ENCODE measurements at regions not wholly inside any gene's neighbourhood (a gene's known extent, or its start where the extent isn't known, plus 50 kb on each side); places are given as distances from the start of the nearest gene placed in this dataset.
"Not testable (repeated sequence)": the region's sequence is repeated elsewhere in the genome, so short reads cannot be mapped to it uniquely, and the experiment has no call there.

GRCh38 chr6:119791736-119792135 lies 442.2 kb upstream of the MAN1A1 start:
- no peak for DNase-seq

DNA sequence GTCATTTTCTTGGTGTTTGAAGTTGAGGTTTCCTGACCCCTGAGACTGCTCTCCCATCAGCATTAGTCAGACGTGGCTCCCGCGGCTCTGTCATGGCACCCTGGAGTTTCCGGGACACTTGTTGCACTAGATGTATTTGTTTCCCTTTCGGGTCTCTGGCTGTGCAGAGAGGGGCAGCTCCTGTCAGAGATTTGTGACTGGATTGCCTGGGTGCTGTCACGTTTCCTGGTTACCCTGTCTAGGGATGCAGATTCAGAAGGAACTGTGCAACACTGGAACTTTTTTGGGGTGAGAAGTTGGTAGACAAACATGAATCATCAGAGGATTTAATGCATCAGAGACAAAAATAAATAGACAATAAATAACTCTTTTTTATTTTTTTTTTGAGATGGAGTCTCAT lies 431.8 kb upstream of the MAN1A1 start:
- DNase-seq = no peak

GRCh38 chr6:119768201-119768600 lies 418.6 kb upstream of the MAN1A1 start:
- DNase-seq = no peak

GRCh38 chr6:119764927-119765681 lies 415.5 kb upstream of the MAN1A1 start:
- DNase-seq = no peak

- DNase-seq = no peak
These were observed 410.5 kb upstream of the MAN1A1 start for GRCh38 chr6:119760046-119760445.

DNA sequence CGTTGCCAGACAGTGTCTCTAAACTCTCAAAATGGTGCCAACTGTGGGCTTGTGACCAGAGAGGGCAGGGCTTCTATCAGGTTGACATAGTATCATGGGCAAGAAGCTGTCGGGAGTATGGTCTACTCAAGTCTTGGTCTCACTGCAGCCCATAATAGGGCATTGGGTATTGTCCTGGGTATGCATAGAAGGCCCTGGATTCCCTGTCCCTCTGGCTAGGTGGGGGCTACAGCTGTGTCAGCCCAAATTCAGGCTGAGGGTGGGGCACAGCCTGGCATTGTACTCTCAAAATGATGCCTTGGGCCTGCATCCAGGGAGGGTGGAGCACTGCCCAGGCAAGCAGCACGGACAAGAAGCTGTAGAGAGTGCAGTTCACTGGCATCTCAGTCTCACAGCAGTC lies 408.8 kb upstream of the MAN1A1 start:
- DNase-seq = no peak

- no peak for DNase-seq
These were observed 407.9 kb upstream of the MAN1A1 start for GRCh38 chr6:119757467-119757866.

DNA sequence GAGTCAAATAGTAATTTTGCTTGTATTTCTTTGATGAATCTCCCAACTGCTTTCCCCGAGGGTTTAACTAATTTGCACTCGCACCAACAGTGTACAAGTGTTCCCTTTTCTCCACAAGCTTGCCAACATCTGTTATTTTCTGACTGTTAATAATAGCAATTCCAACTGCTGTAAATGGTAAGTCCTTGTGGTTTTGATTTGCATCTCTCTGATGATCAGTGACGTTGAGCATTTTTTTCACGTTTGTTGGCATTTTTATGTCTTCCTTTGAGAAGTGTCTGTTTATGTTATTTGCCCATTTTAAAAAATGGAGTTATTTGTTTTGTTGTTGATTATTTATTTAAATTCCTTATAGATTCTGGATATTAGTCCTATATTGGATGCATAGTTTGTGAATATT lies 399.8 kb upstream of the MAN1A1 start:
- DNase-seq = no peak

- DNase-seq = not testable (repeated sequence)
These were observed 399.0 kb upstream of the MAN1A1 start for GRCh38 chr6:119748535-119748934.

DNA sequence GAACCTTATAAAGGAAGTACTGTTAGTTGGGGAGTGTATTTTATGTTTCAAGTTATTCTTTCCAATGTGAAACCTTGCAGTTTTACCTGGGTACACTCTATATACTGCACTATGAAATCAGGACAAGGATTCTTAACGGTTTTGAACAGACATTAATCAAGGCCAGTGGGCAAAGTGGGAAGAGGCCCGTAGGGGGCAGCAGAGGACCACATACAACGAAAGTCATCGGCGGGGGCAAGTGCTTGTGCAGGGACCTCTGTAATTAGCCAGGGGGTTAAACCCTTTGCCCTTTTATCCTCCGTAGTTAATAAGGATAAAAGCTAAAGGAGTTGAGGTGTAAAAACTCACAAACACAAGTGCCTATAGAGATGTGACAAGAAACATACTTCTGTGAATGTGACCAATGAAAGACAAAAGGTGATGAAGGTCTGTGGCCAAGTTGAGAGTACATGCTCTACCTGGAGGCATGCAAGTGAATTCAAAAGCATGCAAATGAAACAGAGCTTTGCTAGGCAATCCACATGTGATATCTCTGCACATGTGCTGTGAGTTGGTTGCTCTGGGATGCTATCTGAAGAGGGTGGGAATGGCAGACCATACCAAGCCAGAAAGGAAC lies 392.7 kb upstream of the MAN1A1 start:
- DNase-seq = peak; percentile 32

DNA sequence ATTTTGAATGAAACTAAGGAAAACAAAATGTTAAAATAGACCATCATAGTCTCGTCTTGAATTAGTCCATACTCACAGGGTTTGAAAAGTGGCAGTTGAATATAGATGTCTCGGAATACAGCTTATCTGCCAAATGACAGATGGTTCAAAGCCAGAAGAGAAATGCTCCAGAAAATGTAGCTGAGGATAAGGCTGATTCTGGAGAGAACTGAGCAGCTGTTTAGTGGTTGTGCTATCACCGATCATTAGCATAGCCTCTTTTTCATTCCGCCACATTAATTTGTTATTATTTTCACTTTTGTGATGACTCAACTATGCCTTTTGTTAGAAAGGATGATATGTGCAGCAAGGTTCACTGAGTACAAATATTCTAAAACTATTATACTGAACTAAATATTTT lies 390.2 kb upstream of the MAN1A1 start:
- DNase-seq = no peak

DNA sequence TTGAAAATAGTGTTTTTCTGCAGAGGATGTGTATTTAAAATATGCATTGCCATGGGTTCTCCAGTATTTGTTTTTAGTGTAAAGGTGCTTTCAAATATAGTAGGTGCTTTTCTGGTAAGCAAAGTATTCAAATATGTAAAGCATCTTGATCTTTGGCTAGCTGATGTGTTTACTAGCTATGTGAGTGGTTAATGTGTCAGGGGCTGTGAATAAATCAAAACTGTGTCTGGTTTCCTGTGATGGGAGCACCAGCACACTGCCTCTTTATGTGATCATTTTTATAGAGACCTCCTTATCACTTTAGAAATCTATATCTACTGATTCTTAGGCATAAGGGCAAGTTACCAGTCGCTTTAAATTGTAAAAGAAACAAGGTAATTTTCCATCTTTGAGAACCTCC lies 388.9 kb upstream of the MAN1A1 start:
- DNase-seq = no peak

- DNase-seq = no peak
These were observed 386.9 kb upstream of the MAN1A1 start for GRCh38 chr6:119736296-119737021.

GRCh38 chr6:119735530-119735929 lies 386.0 kb upstream of the MAN1A1 start:
- DNase-seq = no peak

DNA sequence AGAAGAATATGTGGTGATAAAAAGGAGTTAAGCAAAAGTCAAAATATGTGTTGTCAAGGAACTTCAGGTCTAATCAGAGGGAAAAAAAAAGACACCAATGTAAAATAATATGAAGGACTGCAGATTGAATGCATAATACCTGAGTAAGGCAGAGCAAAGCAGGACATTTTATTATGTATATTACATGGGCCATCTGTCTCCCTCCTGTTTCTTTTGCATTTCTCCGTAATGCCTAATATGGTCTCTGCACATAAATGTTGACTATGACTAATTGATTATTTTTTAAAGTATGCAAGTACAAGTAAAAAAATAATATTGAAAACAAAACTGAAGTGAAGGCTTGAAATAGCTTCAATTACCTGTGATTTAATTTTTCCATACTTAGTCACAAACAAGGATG lies 384.7 kb upstream of the MAN1A1 start:
- DNase-seq = no peak

GRCh38 chr6:119728935-119729334 lies 379.4 kb upstream of the MAN1A1 start:
- DNase-seq = no peak

DNA sequence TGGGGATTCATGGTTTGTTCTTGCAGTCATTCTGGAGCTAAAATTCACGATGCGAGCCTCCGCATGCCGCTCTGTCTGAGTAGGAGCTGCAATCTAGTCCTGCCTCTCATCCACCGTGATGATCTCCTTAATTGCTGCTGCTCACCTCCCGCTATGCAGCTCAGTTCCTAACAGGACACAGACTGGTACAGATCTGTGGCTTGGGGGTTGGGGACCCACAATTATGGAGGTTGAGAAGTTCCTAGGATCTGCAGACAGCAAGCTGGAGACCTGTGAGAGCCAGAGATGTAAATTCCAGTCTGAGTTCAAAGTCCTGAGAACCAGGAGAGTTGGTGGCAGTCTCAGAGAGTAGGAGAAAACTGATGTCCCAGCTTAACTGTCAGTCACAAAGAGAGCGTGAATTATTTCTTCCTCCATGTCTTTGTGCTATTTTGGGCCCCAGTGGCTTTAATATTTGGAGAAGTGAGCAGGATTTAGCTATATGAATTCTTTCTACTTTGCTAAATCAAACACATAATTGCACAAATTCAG lies 378.7 kb upstream of the MAN1A1 start:
- no peak for DNase-seq

GRCh38 chr6:119727504-119728219 lies 378.1 kb upstream of the MAN1A1 start:
- no peak for DNase-seq

DNA sequence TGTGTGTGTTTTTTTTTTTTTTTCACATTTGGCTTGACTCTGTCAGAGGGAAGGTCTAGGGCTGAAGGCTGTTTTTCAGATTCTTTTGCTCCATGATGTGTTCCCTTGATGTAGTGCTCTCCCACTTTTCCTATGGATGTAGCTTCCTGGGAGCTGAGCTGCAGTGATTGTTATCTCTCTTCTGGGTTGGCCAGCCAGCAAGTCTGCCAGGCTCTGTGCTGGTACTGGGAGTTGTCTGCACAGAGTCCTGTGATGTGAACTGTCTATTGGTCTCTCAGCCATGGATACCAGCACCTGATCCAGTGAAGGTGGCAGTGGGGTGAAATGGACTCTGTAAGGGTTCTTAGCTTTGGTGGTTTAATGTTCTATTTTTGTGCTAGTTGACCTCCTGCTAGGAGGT lies 377.4 kb upstream of the MAN1A1 start:
- DNase-seq = not testable (repeated sequence)

DNA sequence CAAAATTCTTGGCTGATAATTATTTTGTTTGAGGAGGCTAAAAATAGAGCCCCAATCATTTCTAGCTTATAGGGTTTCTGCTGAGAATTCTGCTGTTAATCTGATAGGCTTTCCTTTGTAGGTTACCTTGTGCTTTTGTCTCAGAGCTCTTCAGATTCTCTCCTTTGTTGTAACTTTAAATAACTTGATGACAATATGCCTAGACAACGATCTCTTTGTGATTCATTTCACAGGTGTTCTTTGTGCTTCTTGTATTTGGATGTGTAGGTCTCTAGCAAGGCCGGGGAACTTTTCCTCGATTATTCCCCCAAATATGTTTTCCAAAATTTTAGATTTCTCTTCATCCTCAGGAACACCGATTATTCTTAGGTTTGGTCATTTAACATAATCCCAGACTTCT lies 376.5 kb upstream of the MAN1A1 start:
- no peak for DNase-seq

DNA sequence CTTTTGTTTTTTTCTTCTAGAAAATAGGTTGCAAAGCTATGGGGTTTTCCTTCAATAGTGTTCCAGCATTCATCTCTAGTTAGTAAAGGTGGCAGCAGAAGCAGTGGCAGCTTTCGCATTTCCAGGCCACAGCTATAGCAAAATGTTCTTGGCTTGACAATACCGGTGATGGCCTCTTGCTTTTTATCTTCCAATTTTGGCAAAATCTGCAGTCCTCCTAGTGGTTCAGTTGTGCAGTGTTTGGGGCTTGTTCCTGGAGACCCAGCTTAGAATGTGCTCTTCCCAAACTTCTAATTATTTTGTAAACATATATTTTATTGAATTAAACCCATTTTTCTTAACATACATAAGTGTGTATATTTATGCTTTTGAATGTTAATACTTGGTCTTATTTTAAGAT lies 370.6 kb upstream of the MAN1A1 start:
- no peak for DNase-seq

- no peak for DNase-seq
These were observed 368.4 kb upstream of the MAN1A1 start for GRCh38 chr6:119717942-119718341.

All from hindlimb muscle (tissue), 1 donor.